BLaER1 treated with 17β-estradiol and CSF1 and Interleukin-3, amounts not matched to agents 10 nM and 100 nM (cell line): ENCODE measurements at regions not wholly inside any gene's neighbourhood (a gene's known extent, or its start where the extent isn't known, plus 50 kb on each side); places are given as distances from the start of the nearest gene placed in this dataset.

Experiments
- H3K27ac ChIP-seq, 11 experiments: shearing (Covaris generic); formaldehyde crosslinking; 2 replicates each; pipeline ENCODE4 v1.8.1; 2022
- H3K27me3 ChIP-seq, 11 experiments: shearing (Covaris generic); formaldehyde crosslinking; 2 replicates each; pipeline ENCODE4 v1.8.1; 2022
- H3K36me3 ChIP-seq, 11 experiments: shearing (Covaris generic); formaldehyde crosslinking; 2 replicates each; pipeline ENCODE4 v1.8.1; 2022
- H3K4me1 ChIP-seq, 10 experiments: shearing (Covaris generic); formaldehyde crosslinking; 2 replicates each; pipeline ENCODE4 v1.8.1; 2022
- H3K4me2 ChIP-seq, 11 experiments: shearing (Covaris generic); formaldehyde crosslinking; 2 replicates each; pipeline ENCODE4 v1.8.1; 2022
- H3K4me3 ChIP-seq, 10 experiments: shearing (Covaris generic); formaldehyde crosslinking; 2 replicates each; pipeline ENCODE4 v1.8.1; 2022
- H3K9ac ChIP-seq, 11 experiments: shearing (Covaris generic); formaldehyde crosslinking; 2 replicates each; pipeline ENCODE4 v1.8.1; 2022
- H3K9me3 ChIP-seq, 11 experiments: shearing (Covaris generic); formaldehyde crosslinking; replicated peaks in 1 of 11; 2 replicates each; pipeline ENCODE4 v1.8.1; 2022
- H4K20me1 ChIP-seq, 11 experiments: shearing (Covaris generic); formaldehyde crosslinking; 2 replicates each; pipeline ENCODE4 v1.8.1; 2022
- Cebpa-rat ChIP-seq, 11 experiments: shearing (Covaris generic); IDR thresholded peaks; 2 replicates each; pipeline ENCODE4 v1.8.1; 2022

GRCh38 chr2:144333143-144333555 is 186.8 kb downstream of the ZEB2 start:
- Histone ChIP-seq H3K4me3 (peak overlapping the region; percentile 73 to 88 (median 80); a peak in 18 of 20 replicates), H4K20me1 (no peaks in the 10 kb centered on the region; a peak in 2 of 22 replicates), H3K9me3 (no peaks in the 10 kb centered on the region), H3K4me1 (peaks cover 13 to 26% (median 22%) of the 10 kb centered on the region in 10 experiments), H3K27me3 (no peaks in the 10 kb centered on the region), H3K9ac (peak overlapping the region in 9 of 11 experiments; percentile 81 to 91 (median 87); a peak in 13 of 22 replicates), H3K27ac (peak overlapping the region in 3 of 11 experiments; percentile 85 to 91 (median 85); a peak in 5 of 22 replicates), H3K36me3 (peaks cover 0 to 8% (median 0%) of the 10 kb centered on the region in 11 experiments; a peak in 2 of 22 replicates), H3K4me2 (peak overlapping the region; percentile 79 to 93 (median 90))
- TF ChIP-seq Cebpa-rat (IDR thresholded peaks at IDR 0.05): no peak

- Histone ChIP-seq H3K36me3 (peaks cover 0 to 14% (median 5%) of the 10 kb centered on the region in 11 experiments; a peak in 7 of 22 replicates), H3K9me3 (no peaks in the 10 kb centered on the region), H3K4me3 (peak overlapping the region; percentile 73 to 88 (median 80)), H3K27ac (peak overlapping the region; percentile 79 to 91 (median 85)), H4K20me1 (no peaks in the 10 kb centered on the region; a peak in 2 of 22 replicates), H3K27me3 (no peaks in the 10 kb centered on the region), H3K9ac (peak overlapping the region; percentile 81 to 91 (median 87)), H3K4me2 (peak overlapping the region; percentile 79 to 93 (median 90)), H3K4me1 (peaks cover 13 to 26% (median 22%) of the 10 kb centered on the region in 10 experiments)
- no peak for TF ChIP-seq Cebpa-rat (IDR thresholded peaks at IDR 0.05)
Measured at GRCh38 chr2:144332356-144333142, 187.4 kb downstream of the ZEB2 start.

DNA sequence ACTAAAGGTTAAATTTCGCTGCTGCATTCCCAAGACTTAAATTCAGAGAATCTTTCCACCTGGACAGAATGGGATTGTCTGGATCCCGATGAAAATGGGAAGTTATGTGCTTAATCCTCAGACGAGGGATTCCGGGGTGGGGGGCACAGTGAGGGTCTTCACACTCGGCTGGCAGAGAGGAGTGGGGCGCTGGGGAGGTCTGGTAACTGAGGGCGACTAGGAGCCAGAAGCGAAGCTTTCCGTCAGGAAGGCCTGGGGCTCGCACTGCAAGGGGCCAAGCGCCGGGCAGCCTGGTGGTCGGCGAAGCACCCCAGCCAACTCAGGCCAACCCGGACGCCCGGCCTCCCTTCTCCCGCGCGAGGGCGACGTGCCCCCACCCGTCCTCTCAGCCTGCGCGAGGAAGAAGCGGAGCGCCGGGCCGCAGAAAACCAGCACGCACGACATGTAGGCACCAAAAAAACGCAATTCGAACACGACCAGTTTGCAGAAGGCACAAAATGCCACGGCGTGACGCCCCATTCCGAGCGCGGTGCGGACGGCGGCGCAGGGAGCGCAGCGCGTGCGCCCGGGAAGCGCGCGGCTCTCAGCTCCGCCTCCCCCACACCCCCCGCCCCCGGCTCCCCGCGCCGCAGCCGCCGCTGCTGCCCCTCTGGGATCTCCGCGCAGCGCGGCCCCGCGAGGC is 188.1 kb downstream of the ZEB2 start:
- Histone ChIP-seq H3K4me2 (peak overlapping the region; percentile 86 to 97 (median 90)), H3K9ac (peak overlapping the region; percentile 81 to 91 (median 87)), H3K4me3 (peak overlapping the region; percentile 73 to 88 (median 80)), H3K27ac (peak overlapping the region; percentile 79 to 91 (median 85)), H3K27me3 (no peaks in the 10 kb centered on the region), H3K4me1 (peaks cover 13 to 26% (median 22%) of the 10 kb centered on the region in 10 experiments), H3K9me3 (no peaks in the 10 kb centered on the region), H4K20me1 (no peaks in the 10 kb centered on the region; a peak in 2 of 22 replicates), H3K36me3 (peaks cover 0 to 17% (median 7%) of the 10 kb centered on the region in 11 experiments; a peak in 7 of 22 replicates)
- no peak for TF ChIP-seq Cebpa-rat (IDR thresholded peaks at IDR 0.05)

GRCh38 chr2:144330951-144331673 is 188.8 kb downstream of the ZEB2 start:
- H3K36me3 ChIP-seq: peaks cover 0 to 17% (median 7%) of the 10 kb centered on the region in 11 experiments; a peak in 7 of 22 replicates
- H3K4me2 ChIP-seq: peak overlapping the region; percentile 86 to 97 (median 90)
- H3K9me3 ChIP-seq: no peaks in the 10 kb centered on the region
- H4K20me1 ChIP-seq: no peaks in the 10 kb centered on the region; a peak in 2 of 22 replicates
- H3K27ac ChIP-seq: peak overlapping the region; percentile 79 to 91 (median 85)
- peaks cover 13 to 26% (median 22%) of the 10 kb centered on the region in 10 experiments for H3K4me1 ChIP-seq
- H3K4me3 ChIP-seq: peak overlapping the region; percentile 73 to 88 (median 80)
- peak overlapping the region; percentile 81 to 91 (median 87) for H3K9ac ChIP-seq
- H3K27me3 ChIP-seq: no peaks in the 10 kb centered on the region
- TF ChIP-seq Cebpa-rat (IDR thresholded peaks at IDR 0.05): no peak

GRCh38 chr2:144329472-144329871 is 190.4 kb downstream of the ZEB2 start:
- Histone ChIP-seq H3K9ac (no peak overlapping the region), H4K20me1 (no peaks in the 10 kb centered on the region; a peak in 2 of 22 replicates), H3K4me1 (peaks cover 18 to 35% (median 31%) of the 10 kb centered on the region in 10 experiments), H3K36me3 (peaks cover 0 to 17% (median 7%) of the 10 kb centered on the region in 11 experiments; a peak in 7 of 22 replicates), H3K4me2 (peak overlapping the region in 3 of 11 experiments; percentile 90 to 97 (median 92); a peak in 5 of 22 replicates), H3K27ac (no peak overlapping the region), H3K27me3 (no peaks in the 10 kb centered on the region), H3K4me3 (no peak overlapping the region), H3K9me3 (no peaks in the 10 kb centered on the region)
- TF ChIP-seq Cebpa-rat (IDR thresholded peaks at IDR 0.05): no peak

DNA sequence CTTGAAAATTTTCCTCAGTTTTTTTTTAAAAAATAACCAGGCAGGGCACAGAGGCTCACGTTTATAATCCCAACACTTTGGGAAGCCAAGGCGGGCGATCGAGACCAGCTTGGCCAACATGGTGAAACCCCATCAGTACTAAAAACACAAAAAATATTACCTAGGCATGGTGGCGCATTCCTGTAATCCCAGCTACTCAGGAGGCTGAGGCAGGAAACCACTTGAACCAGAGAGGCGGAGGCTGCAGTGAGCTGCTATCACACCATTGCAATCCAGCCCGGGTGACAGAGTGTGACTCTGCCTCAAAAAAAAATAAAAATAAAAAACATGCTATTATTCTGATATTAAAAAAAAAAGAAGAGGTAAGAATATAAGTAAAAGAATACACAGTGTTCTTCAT is 191.0 kb downstream of the ZEB2 start:
- Histone ChIP-seq H3K9ac (no peak overlapping the region), H3K27ac (no peak overlapping the region), H3K36me3 (peaks cover 0 to 17% (median 7%) of the 10 kb centered on the region in 11 experiments; a peak in 7 of 22 replicates), H3K4me2 (no peak overlapping the region; a peak in 1 of 22 replicates), H3K4me1 (peaks cover 18 to 35% (median 31%) of the 10 kb centered on the region in 10 experiments), H3K9me3 (peaks cover 0 to under 1% (median 0%) of the 10 kb centered on the region in 11 experiments; a peak in 1 of 22 replicates), H4K20me1 (no peaks in the 10 kb centered on the region; a peak in 2 of 22 replicates), H3K4me3 (no peak overlapping the region), H3K27me3 (no peaks in the 10 kb centered on the region)
- no peak for TF ChIP-seq Cebpa-rat (IDR thresholded peaks at IDR 0.05)

GRCh38 chr2:144326825-144327224 is 193.1 kb downstream of the ZEB2 start:
- H3K9me3 ChIP-seq: peaks cover 0 to 17% (median 9%) of the 10 kb centered on the region in 11 experiments; a peak in 12 of 22 replicates
- H3K4me1 ChIP-seq: peaks cover 13 to 28% (median 25%) of the 10 kb centered on the region in 10 experiments
- H3K9ac ChIP-seq: no peak overlapping the region
- no peaks in the 10 kb centered on the region; a peak in 2 of 22 replicates for H4K20me1 ChIP-seq
- TF ChIP-seq Cebpa-rat (IDR thresholded peaks at IDR 0.05): no peak
- peaks cover 0 to 17% (median 7%) of the 10 kb centered on the region in 11 experiments; a peak in 7 of 22 replicates for H3K36me3 ChIP-seq
- H3K4me3 ChIP-seq: no peak overlapping the region
- H3K27me3 ChIP-seq: no peaks in the 10 kb centered on the region
- no peak overlapping the region for H3K27ac ChIP-seq
- H3K4me2 ChIP-seq: no peak overlapping the region

GRCh38 chr2:144325086-144325485 is 194.8 kb downstream of the ZEB2 start:
- Histone ChIP-seq H3K9me3 (peaks cover 0 to 17% (median 9%) of the 10 kb centered on the region in 11 experiments; a peak in 12 of 22 replicates), H3K4me1 (peaks cover 17 to 25% (median 23%) of the 10 kb centered on the region in 10 experiments), H4K20me1 (no peaks in the 10 kb centered on the region; a peak in 2 of 22 replicates), H3K36me3 (peaks cover 0 to 17% (median 7%) of the 10 kb centered on the region in 11 experiments; a peak in 7 of 22 replicates), H3K27me3 (no peaks in the 10 kb centered on the region), H3K9ac (no peak overlapping the region), H3K4me2 (peak overlapping the region in 9 of 11 experiments; percentile 3 to 42 (median 30); a peak in 12 of 22 replicates), H3K27ac (no peak overlapping the region), H3K4me3 (no peak overlapping the region)
- no peak for TF ChIP-seq Cebpa-rat (IDR thresholded peaks at IDR 0.05)
